ENCODE measurements at regions not wholly inside any gene's neighbourhood (a gene's known extent, or its start where the extent isn't known, plus 50 kb on each side); places are given as distances from the start of the nearest gene placed in this dataset.
"Not testable (repeated sequence)": the region's sequence is repeated elsewhere in the genome, so short reads cannot be mapped to it uniquely, and the experiment has no call there.

DNA sequence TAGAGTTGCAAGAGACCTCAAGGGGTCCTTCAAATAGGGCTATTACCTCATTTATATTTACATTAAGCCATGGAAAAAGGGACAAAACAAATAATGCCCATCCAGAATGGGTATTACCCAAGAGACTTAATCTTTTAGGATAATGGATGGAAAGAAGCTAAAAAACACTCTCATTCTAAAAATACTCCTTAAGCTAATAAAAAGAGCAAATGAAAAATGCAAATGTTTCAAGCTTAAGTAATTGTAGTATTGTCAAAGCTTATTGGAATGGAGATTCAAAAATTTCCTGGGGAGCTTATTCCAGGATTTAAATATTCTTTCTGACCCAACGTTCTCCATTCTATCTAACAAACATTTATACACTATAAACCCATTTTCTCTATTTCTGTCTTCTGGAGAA is 107.8 kb upstream of the SPIN4 start:
- no peak for FAIRE-seq

DNA sequence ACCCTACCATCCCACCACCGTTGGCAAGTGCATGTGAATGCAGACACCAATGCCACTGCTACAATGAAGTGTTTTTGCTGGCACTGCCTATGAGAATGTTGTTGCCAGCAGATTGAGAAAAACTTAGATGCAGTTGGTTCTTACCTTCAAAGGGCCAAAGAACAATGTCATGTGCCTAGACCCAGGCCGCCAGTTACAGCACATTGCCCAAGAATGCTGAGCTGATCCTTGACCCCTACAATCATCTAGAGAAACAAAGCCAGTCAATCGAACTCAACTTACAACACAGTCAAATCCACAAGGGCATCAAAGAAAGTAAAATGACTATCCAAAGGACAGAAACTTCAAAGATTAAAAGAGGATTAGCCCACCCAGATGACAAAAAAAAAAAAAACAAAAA is 102.4 kb upstream of the SPIN4 start:
- no peak for FAIRE-seq

DNA sequence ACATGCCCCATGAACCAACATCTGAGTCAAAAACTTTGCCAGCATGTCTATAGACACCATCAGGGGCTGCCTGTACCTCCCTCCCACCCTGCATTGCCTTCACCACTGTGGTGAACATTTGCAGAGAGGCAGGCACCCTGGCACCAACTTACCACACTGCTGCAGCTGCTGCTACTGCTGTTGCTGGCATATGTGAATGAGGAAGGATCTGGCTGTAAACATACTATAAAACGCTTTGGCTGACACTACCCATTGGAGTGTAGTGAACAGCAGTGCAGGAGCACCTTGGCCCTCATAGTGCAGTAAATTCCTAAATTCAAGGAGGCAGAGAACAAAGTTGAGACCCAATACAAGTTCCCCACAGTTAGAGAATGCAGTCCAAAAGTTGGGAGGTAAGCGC is 90.6 kb upstream of the SPIN4 start:
- FAIRE-seq: no peak

DNA sequence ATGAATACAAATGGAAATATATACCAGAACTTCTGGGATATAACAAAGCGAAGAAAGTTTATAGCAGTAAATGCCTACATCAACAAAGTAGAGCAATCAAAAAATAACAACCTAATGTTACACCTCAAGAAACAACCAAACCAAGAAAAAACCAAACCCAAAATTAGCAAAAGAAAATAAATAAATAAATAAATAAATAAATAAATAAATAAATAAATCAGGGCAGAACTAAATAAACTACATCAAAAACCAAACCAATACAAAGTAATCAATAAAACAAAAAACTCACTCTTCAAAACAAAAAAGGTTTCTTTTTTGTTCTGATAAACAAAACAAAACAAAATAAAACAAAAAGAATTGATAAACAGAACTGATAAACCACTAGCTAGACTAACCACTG is 88.4 kb upstream of the SPIN4 start:
- FAIRE-seq: no peak

DNA sequence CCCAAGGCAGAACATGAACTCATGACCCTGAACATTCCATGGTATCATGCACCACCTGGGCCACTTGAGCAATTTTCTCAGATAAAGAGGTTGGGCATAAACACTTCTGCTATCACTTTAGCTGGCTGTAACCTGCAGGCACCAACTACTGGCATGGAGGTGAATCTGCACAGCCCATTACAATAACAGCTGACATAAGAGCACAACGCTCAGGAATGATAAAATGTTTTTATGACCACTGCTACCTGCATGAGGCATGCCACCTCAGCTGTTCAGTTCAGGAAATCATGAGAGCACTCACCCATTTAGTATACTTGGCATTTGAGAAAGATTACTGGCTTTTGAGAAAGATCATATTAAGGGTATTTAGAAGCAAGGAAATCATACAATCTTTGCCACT is 85.7 kb upstream of the SPIN4 start:
- no peak for FAIRE-seq

DNA sequence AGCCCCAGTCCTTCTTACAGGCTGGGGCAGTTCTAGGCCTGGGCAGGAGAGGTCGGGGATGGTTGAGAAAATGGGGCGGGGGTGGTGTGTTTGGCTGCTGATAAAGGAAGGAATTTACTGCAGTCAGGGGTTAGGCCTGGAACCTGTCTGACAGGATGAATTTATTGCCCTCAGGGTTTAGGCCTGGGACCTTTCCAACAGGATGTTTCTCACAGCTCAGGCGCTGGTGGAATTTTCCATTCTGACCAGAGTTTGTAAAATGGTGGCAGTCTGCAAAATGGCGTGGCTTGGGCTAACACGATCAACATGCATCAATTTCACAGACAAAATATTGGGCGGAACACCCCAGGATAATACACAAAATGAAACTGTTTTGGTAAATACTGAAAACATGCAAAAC is 83.5 kb upstream of the SPIN4 start:
- no peak for FAIRE-seq

DNA sequence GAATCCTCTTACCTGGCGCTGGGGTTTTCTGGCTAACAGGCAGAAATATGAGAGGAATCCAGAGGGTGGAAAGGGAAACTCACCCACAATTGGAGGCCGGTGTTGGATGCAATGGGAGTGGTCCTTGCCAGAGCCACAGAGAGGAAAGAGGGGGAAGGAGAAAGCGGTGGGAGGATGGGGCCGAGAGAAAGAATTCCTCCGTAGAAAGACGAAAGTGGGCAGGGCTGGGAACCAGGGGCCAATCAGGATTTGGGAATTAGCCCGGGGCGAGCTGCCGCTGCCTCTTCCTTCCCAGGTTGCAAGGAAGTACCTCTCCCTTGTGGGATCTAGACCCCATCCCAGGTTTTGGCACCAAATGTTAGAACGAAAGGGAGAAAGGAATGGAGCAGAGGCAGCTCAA is 83.1 kb upstream of the SPIN4 start:
- FAIRE-seq: no peak

DNA sequence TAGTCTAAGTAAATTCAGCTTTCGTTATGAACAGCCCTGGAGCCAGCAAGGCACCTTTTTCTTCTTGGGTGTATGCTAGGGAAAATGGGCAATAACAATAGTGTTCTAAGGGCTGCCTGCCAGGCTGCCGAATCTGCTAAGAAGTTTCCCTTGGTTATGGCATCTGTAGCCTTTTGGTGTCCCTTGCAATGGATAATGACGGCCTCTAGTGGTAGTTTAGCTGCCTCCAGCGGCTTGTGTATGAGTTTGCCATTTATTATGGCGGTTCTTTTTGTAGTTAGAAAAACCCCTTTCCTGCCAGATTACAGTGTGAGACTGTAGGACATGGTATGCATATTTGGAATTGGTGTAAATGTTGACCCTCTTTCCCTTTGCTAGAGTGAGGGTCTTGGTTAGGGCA is 78.9 kb upstream of the SPIN4 start:
- no peak for FAIRE-seq

DNA sequence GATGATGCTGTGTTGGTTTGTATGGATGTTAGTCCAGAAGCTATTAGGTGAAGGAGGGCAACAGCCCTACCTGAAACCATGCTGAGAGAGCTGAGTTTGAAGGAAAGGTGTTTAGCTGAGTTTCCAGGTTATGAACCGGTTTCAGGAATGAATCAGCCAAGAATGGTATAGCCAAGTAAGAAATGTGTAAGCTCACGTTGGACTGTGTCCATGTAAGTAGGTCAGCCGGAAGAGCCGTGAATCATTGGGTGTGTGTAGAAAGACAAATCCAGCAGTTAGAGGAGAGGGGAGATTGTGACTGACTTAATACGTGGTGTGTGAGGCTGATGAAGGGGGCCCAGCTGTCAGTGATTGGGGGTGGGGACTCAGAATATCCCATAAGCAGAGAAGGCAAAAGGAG is 77.2 kb upstream of the SPIN4 start:
- FAIRE-seq: no peak

DNA sequence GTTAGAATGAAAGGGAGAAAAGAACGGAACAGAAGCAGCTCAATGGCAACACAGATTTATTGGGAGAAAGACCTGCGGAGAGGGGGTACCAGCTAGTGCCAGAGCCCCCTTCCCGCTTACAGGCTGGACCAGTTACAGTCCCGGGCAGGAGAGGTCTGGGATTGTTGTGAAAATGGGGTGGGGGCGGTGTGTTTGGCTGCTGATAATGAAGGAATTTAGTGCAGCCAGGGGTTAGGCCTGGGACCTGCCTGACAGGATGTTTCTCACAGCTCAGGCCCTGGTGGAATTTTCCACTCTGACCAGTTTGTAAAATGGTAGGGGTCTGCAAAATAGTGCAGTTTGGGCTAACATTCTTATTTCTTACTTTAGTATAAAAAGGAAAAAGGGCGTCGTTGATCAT is 75.4 kb upstream of the SPIN4 start:
- no peak for FAIRE-seq

DNA sequence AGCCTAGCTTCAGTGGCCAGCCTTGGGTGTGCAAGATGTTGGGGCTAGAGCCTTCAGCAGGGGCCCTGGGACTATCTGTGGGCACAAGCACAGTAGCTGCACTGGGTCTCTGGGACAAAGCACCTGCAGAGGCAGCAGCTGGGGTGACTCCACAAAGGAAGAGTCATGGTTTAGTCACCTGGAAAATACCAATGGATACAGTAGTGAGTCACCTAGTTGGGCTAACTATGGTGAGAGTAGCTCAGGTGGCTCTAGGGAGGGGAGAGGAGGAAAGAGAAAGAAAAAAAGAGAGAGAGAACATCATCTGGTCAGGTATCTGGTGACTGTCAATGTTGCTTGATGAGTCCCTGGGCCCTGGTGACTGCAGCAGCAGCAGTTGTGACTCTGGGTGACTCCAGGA is 72.9 kb upstream of the SPIN4 start:
- FAIRE-seq: no peak

DNA sequence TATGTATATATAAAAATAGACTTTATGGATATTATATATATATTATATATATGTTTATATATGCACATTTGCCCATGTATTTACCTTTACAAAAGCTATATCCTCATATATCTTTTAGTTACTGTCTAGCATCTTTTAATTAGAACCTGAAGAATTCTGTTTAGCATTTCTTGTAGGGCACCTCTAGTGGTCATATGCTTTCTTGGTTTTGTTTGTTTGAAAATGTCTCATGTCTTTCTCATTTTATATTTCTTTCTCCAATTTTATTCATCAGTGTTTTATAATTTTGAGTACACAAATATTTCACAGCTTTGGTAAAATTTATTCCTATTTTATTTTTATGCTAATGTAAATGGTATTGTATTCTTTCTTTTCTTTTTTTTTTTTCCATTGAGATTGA is 70.3 kb upstream of the SPIN4 start:
- FAIRE-seq: peak; percentile 85

DNA sequence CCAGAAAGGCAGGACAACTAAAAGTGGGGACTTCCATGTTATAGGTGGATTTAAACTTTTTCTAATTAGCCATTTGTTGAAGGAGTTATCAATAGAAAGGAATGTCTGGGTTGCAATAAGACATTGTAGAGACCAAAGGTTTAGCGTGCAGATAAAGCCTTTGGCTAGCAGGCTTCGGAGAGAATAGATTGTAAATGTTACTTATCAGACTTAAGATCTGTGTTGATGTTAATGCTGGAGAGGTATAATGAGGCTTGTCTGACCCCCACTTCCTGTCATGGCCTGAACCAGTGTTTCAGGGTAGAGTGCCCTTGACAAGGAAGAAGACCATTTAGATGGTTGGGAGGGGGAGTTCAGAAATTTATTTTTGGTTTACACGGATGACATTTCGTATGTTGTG is 67.1 kb upstream of the SPIN4 start:
- no peak for FAIRE-seq

DNA sequence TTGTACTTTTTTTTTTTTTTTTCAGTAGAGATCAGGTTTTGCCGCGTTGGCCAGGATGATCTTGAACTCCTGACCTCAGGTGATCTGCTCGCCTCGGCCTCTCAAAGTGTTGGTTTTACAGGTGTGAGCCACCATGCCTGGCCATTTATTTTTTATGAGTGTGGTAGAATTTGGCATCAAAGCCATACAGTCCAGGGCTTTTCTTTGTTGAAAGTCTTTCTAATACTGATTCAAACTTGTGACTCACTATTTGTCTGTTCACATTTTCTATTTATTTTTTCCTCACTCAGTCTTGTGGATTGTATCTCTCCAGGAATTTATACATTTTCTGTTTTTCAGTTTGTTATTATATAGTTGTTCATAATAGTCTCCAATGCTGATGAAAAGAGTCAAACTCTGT is 66.5 kb upstream of the SPIN4 start:
- FAIRE-seq: no peak

DNA sequence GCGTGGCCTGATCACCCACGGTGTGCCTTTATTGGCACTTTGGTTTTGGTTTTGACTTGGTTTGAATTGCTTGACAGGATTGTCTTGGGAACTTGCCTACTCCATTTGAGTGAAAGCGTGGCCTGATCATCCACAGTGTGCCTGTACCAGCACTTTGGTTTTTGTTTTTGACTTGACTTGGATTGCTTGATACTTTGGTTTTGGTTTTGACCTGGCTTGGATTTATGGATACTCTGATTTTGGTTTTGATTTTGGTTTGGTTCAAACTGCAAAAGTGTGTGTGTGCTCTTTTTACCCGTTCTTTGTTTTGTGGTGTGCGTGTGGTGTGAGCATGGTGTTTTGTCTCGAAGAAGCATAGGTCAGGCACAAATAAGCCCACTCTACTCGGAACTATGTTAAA is 58.8 kb upstream of the SPIN4 start:
- not testable (repeated sequence) for FAIRE-seq

DNA sequence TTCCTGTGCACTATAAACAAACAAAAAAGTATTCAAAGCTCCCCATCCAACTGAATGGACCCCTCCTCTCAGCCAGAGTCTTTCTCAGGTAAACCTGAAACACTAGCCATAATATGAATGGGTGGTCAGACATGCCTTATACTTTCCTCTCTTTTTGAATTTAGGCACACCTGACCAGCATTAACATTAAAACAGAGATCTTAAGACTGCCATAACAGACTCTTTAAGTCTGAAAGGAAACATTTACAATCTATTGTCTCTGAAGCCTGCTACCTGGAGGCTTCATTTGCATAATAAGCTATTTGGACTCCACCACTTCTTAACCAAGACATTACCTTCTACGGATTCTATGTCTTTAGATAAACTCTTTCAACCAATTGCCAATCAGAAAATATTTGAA is 56.9 kb upstream of the SPIN4 start:
- no peak for FAIRE-seq

DNA sequence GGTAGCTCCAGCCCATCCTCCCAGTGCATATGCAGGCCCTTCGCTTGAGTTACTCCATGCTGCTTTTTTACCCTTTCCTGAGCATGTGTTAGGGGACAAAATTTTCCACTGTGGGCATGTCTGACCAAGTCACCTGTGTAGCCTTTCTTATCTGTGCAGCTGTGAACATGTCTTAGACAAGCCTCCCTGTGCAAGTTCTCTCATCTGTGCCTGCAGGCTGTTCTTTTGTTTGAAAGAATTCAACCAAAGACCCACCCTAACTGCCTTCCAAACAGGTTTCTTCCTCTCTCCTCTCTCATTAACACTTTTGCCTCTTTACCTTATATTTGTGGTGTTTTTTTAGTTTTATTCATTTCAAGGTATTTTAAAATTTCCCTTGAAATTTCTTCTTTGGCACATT is 53.2 kb upstream of the SPIN4 start:
- no peak for FAIRE-seq

DNA sequence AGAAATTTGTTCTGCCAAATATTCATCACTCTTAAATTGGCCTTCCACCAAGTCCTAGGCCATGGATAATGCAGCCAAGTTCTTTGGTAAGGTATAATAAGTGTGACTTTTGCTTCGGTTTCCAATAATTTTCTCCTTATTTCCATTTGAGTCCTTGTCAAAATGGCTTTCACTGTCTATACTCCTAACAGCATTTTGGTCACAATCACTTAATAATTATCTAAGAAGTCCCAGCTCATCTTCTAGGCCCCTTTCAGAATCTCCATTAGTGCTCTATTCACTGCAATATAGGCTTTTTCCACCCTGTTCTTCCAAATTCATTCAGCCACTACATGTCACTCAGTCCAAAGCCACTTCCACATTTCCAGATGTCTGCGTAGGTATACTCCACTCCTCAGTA is 51.0 kb upstream of the SPIN4 start:
- FAIRE-seq: no peak
